MM.1S (cell line): ENCODE measurements at regions not wholly inside any gene's neighbourhood (a gene's known extent, or its start where the extent isn't known, plus 50 kb on each side); places are given as distances from the start of the nearest gene placed in this dataset.

Experiments used
- DNase-seq: peaks from one replicate; pipeline ENCODE4 v3.0.0-alpha.2; 2015
- H2AFZ ChIP-seq: fragments of 300-600 bp; sonication (generic); 2 replicates; pipeline ENCODE4 v1.6.0; 2016; ENCODE audit warnings: antibody characterized with exemption, low read length
- H3F3A ChIP-seq: fragments of 300-600 bp; sonication (generic); 2 replicates; pipeline ENCODE4 v1.6.1; 2016; ENCODE audit warnings: mild to moderate bottlenecking, antibody characterized with exemption, low read length, moderate library complexity, mixed read lengths; ENCODE audit not compliant: insufficient read depth
- H3K27ac ChIP-seq: fragments of 300-600 bp; sonication (generic); 2 replicates; pipeline ENCODE4 v1.5.1; 2016; ENCODE audit warnings: mild to moderate bottlenecking, low read length
- H3K27me3 ChIP-seq: fragments of 300-600 bp; sonication (generic); replicated peaks from 2 replicates; pipeline ENCODE4 v1.6.0; 2016; ENCODE audit warnings: low read length; ENCODE audit not compliant: insufficient read depth
- H3K36me3 ChIP-seq: fragments of 300-600 bp; sonication (generic); replicated peaks from 2 replicates; pipeline ENCODE4 v1.6.1; 2016; ENCODE audit warnings: mild to moderate bottlenecking, low read length, mixed read lengths; ENCODE audit not compliant: insufficient read depth
- H3K4me1 ChIP-seq: fragments of 300-600 bp; sonication (generic); 2 replicates; pipeline ENCODE4 v1.6.1; 2016; ENCODE audit warnings: low read length, mixed read lengths
- H3K4me2 ChIP-seq: fragments of 300-600 bp; sonication (generic); 2 replicates; pipeline ENCODE4 v1.6.0; 2016; ENCODE audit warnings: low read depth, low read length
- H3K4me3 ChIP-seq: fragments of 300-600 bp; sonication (generic); 2 replicates; pipeline ENCODE4 v1.5.1; 2016; ENCODE audit warnings: low read length, mixed read lengths
- H3K79me2 ChIP-seq: fragments of 300-600 bp; sonication (generic); 2 replicates; pipeline ENCODE4 v1.6.1; 2016; ENCODE audit warnings: mixed run types, low read length, mixed read lengths
- H3K9ac ChIP-seq: fragments of 300-600 bp; sonication (generic); 2 replicates; pipeline ENCODE4 v1.6.1; 2016; ENCODE audit warnings: low read length, mixed read lengths
- H3K9me2 ChIP-seq: fragments of 300-600 bp; sonication (generic); replicated peaks from 2 replicates; pipeline ENCODE4 v1.6.1; 2016; ENCODE audit warnings: mild to moderate bottlenecking, low read length, mixed read lengths; ENCODE audit not compliant: insufficient read depth
- H3K9me3 ChIP-seq: fragments of 300-600 bp; sonication (generic); replicated peaks from 2 replicates; pipeline ENCODE4 v1.6.1; 2016; ENCODE audit warnings: mild to moderate bottlenecking, low read length, mixed read lengths; ENCODE audit not compliant: insufficient read depth
- H4K20me1 ChIP-seq: fragments of 300-600 bp; sonication (generic); 2 replicates; pipeline ENCODE4 v1.6.1; 2016; ENCODE audit warnings: mild to moderate bottlenecking, low read length, moderate library complexity, mixed read lengths; ENCODE audit not compliant: insufficient read depth
- CTCF ChIP-seq: fragments of 300-600 bp; sonication (generic); IDR thresholded peaks from 2 replicates; pipeline ENCODE4 v1.5.1; 2016; ENCODE audit warnings: antibody characterized with exemption, low read length, mixed read lengths
- EZH2 ChIP-seq: fragments of 300-600 bp; sonication (generic); optimal IDR thresholded peaks from 2 replicates; pipeline ENCODE3; 2017; ENCODE audit warnings: low read depth, mild to moderate bottlenecking, antibody characterized with exemption, low read length, mixed read lengths
- EZH2phosphoT487 ChIP-seq: fragments of 300-600 bp; sonication (generic); IDR thresholded peaks from 2 replicates; pipeline ENCODE4 v1.6.1; 2018; ENCODE audit warnings: antibody characterized with exemption, low read length

- Histone ChIP-seq H3K27ac (no peak overlapping the region), H3K79me2 (no peaks in the 10 kb centered on the region), H3K9ac (no peak overlapping the region), H3F3A (peaks cover 6% of the 10 kb centered on the region), H3K27me3 (no peaks in the 10 kb centered on the region), H3K4me3 (no peak overlapping the region), H2AFZ (no peak overlapping the region), H3K4me1 (peaks cover 14% of the 10 kb centered on the region), H3K4me2 (no peak overlapping the region), H3K9me2 (no peaks in the 10 kb centered on the region), H4K20me1 (no peaks in the 10 kb centered on the region), H3K9me3 (no peaks in the 10 kb centered on the region), H3K36me3 (no peaks in the 10 kb centered on the region)
- DNase-seq = no peak
- TF ChIP-seq EZH2phosphoT487 = no peak
- TF ChIP-seq CTCF = no peak
- no peak for TF ChIP-seq EZH2
These were observed 79.4 kb downstream of the TOMM20 start for GRCh38 chr1:235049217-235049616.

GRCh38 chr1:235047331-235047871, 81.2 kb downstream of the TOMM20 start:
- no peaks in the 10 kb centered on the region for H3K9me2 ChIP-seq
- H3K4me1 ChIP-seq = peaks cover 14% of the 10 kb centered on the region
- DNase-seq = no peak
- H3F3A ChIP-seq = peaks cover 6% of the 10 kb centered on the region
- no peaks in the 10 kb centered on the region for H3K9me3 ChIP-seq
- H4K20me1 ChIP-seq = no peaks in the 10 kb centered on the region
- TF ChIP-seq EZH2 = no peak
- TF ChIP-seq EZH2phosphoT487 = no peak
- TF ChIP-seq CTCF = no peak
- H3K9ac ChIP-seq = peak overlapping the region; percentile 62
- peak overlapping the region; percentile 80 for H3K4me2 ChIP-seq
- peak overlapping the region; percentile 26 for H2AFZ ChIP-seq
- no peaks in the 10 kb centered on the region for H3K36me3 ChIP-seq
- peak overlapping the region; percentile 35 for H3K4me3 ChIP-seq
- no peaks in the 10 kb centered on the region for H3K79me2 ChIP-seq
- peak overlapping the region; percentile 81 for H3K27ac ChIP-seq
- H3K27me3 ChIP-seq = no peaks in the 10 kb centered on the region

GRCh38 chr1:235045921-235046601, 82.6 kb downstream of the TOMM20 start:
- Histone ChIP-seq H4K20me1 (no peaks in the 10 kb centered on the region), H3K79me2 (no peaks in the 10 kb centered on the region), H3K27ac (no peak overlapping the region), H2AFZ (no peak overlapping the region), H3K9me3 (no peaks in the 10 kb centered on the region), H3K4me3 (no peak overlapping the region), H3K4me1 (peaks cover 18% of the 10 kb centered on the region), H3K36me3 (no peaks in the 10 kb centered on the region), H3K9ac (no peak overlapping the region), H3F3A (peaks cover 6% of the 10 kb centered on the region), H3K4me2 (no peak overlapping the region), H3K27me3 (no peaks in the 10 kb centered on the region), H3K9me2 (no peaks in the 10 kb centered on the region)
- DNase-seq = no peak
- TF ChIP-seq CTCF (no peak), EZH2phosphoT487 (no peak), EZH2 (no peak)
